Endothelial cell of umbilical vein (primary cell): ENCODE measurements at regions not wholly inside any gene's neighbourhood (a gene's known extent, or its start where the extent isn't known, plus 50 kb on each side); places are given as distances from the start of the nearest gene placed in this dataset.

Experiments
- BruUV-seq: library from RNA; stranded (reverse); fragments of 400-500 nt; replicated peaks from 2 replicates; lab custom pipeline; 2021; lab: Mats Ljungman, UMichigan
- CTCF ChIA-PET: fragments of 300-600, 350-600 bp; sonication (Branson Sonifier 250); formaldehyde crosslinking; loops from one replicate; lab custom pipeline; 2021; ENCODE audit warnings: antibody characterized with exemption, inconsistent platforms; lab: Charles Lee
- POLR2A ChIA-PET: fragments of 300-600, 350-600 bp; sonication (Branson Sonifier 250); formaldehyde crosslinking; loops from one replicate; lab custom pipeline; 2021; ENCODE audit warnings: antibody characterized with exemption, inconsistent platforms; lab: Charles Lee
- DNase-seq: peaks from one replicate; pipeline ENCODE4 v3.0.0-alpha.2; 2011; ENCODE audit warnings: low read depth, low spot score
- FAIRE-seq: peaks from 2 replicates; lab custom pipeline; 2011; peaks lifted over from hg19 to GRCh38; lab: Jason Lieb, UNC
- H2AFZ ChIP-seq: 2 replicates; pipeline ENCODE4 v1.6.0; 2012; ENCODE audit warnings: low read depth, low read length, control low read depth, inconsistent platforms
- H3K27ac ChIP-seq: 2 replicates; pipeline ENCODE4 v1.5.1; 2011; ENCODE audit warnings: low read depth, mild to moderate bottlenecking, control low read depth, low read length, moderate library complexity; ENCODE audit not compliant: insufficient read depth
- H3K27me3 ChIP-seq, 2 experiments: 2 replicates each; pipeline versions ENCODE4 v1.6.0 to v1.6.1; 2011; ENCODE audit warnings: low read length in 2 of 2, mixed read lengths in 1 of 2; ENCODE audit not compliant: control insufficient read depth in 2 of 2, insufficient read depth in 2 of 2
- H3K36me3 ChIP-seq, 2 experiments: 2 replicates in 1 of 2; 3 replicates in 1 of 2; pipeline ENCODE4 v1.5.1; 2011; ENCODE audit warnings: low read length in 2 of 2, mild to moderate bottlenecking in 1 of 2, moderate library complexity in 1 of 2; ENCODE audit not compliant: control insufficient read depth in 2 of 2, insufficient read depth in 2 of 2; ENCODE audit errors: extremely low read depth in 1 of 2
- H3K4me1 ChIP-seq: 3 replicates; pipeline ENCODE4 v1.5.1; 2011; ENCODE audit warnings: mild to moderate bottlenecking, low read length; ENCODE audit not compliant: control insufficient read depth, insufficient read depth; ENCODE audit errors: extremely low read depth
- H3K4me2 ChIP-seq: 2 replicates; pipeline ENCODE4 v1.6.1; 2011; ENCODE audit warnings: low read length, control low read depth, mixed read lengths; ENCODE audit not compliant: insufficient read depth
- H3K4me3 ChIP-seq, 3 experiments: fragments of 200-600 bp in 1 of 3; sonication (generic), shearing (Covaris generic) in 1 of 3; replicated peaks in 1 of 3; 2 replicates each; pipeline ENCODE4 v1.5.1; 2011 to 2016; ENCODE audit warnings: control low read depth in 3 of 3, low read length in 3 of 3, mild to moderate bottlenecking in 2 of 3, inconsistent platforms in 1 of 3, low read depth in 1 of 3, moderate library complexity in 1 of 3; ENCODE audit not compliant: insufficient read depth in 1 of 3
- H3K79me2 ChIP-seq: 2 replicates; pipeline ENCODE4 v1.6.0; 2012; ENCODE audit warnings: low read length, inconsistent platforms; ENCODE audit not compliant: control insufficient read depth, insufficient read depth
- H3K9ac ChIP-seq: replicated peaks from 2 replicates; pipeline ENCODE3; 2011; ENCODE audit warnings: low read length, control low read depth; ENCODE audit not compliant: insufficient read depth; ENCODE audit errors: extremely low read depth
- H3K9me1 ChIP-seq: replicated peaks from 3 replicates; pipeline ENCODE4 v1.6.0; 2011; ENCODE audit warnings: mild to moderate bottlenecking, low read length; ENCODE audit not compliant: control insufficient read depth, insufficient read depth; ENCODE audit errors: extremely low read depth
- H3K9me3 ChIP-seq: replicated peaks from 2 replicates; pipeline ENCODE4 v1.5.1; 2012; ENCODE audit warnings: low read length, inconsistent platforms; ENCODE audit not compliant: control insufficient read depth, insufficient read depth
- H4K20me1 ChIP-seq: replicated peaks from 2 replicates; pipeline ENCODE3; 2011; ENCODE audit warnings: mild to moderate bottlenecking, low read length; ENCODE audit not compliant: control insufficient read depth, insufficient read depth; ENCODE audit errors: extremely low read depth
- EZH2 ChIP-seq: IDR thresholded peaks from 2 replicates; pipeline ENCODE4 v1.6.1; 2012; ENCODE audit warnings: borderline replicate concordance, low read depth, mild to moderate bottlenecking, moderate library complexity, low read length, inconsistent platforms; ENCODE audit not compliant: severe bottlenecking
- FOS ChIP-seq: IDR thresholded peaks from 2 replicates; pipeline ENCODE4 v1.6.1; 2011; ENCODE audit warnings: mild to moderate bottlenecking, low read length, moderate library complexity, borderline replicate concordance; ENCODE audit not compliant: insufficient read depth
- GATA2 ChIP-seq: IDR thresholded peaks from 2 replicates; pipeline ENCODE4 v1.7.0; 2011; ENCODE audit warnings: low read depth, mild to moderate bottlenecking, moderate library complexity, mixed read lengths, low read length; ENCODE audit not compliant: insufficient read length, insufficient read depth
- JUN ChIP-seq: IDR thresholded peaks from 2 replicates; pipeline ENCODE4 v1.6.1; 2011; ENCODE audit warnings: borderline replicate concordance, low read depth; ENCODE audit not compliant: insufficient read length, insufficient read depth
- MYC ChIP-seq: IDR thresholded peaks from one replicate; pipeline ENCODE4 v1.6.1; 2011; ENCODE audit warnings: mild to moderate bottlenecking, low read depth, low read length
- POLR2A ChIP-seq: IDR thresholded peaks from 2 replicates; pipeline ENCODE4 v1.6.1; 2012; ENCODE audit warnings: low read depth, mild to moderate bottlenecking, control low read depth, low read length
- POLR2AphosphoS5 ChIP-seq: IDR thresholded peaks from 2 replicates; pipeline ENCODE4 v1.6.1; 2012; ENCODE audit warnings: low read depth, mild to moderate bottlenecking, control low read depth, low read length, moderate library complexity; ENCODE audit not compliant: insufficient read depth
- dilution Hi-C: fragments of 300-500 bp; cut with MboI; formaldehyde crosslinking; loops from one replicate; pipeline ENCODE4 v1.15.0; 2019; ENCODE audit warnings: low sequenced_read_pairs; ENCODE audit not compliant: extremely low pct_ligation_motif_present
- intact Hi-C: fragments of 100-400 bp; cut with micrococcal nuclease; formaldehyde crosslinking; loops from one replicate; pipeline ENCODE4 v1.10.0; 2022
- TF ChIP-seq, protein P1 (sequence below), 2 donors: IDR thresholded peaks; 1 replicate in 1 of 2; 2 replicates in 1 of 2; pipeline ENCODE4 v1.5.1; 2011; ENCODE audit warnings: low read length in 2 of 2, mild to moderate bottlenecking in 2 of 2, moderate library complexity in 2 of 2, control low read depth in 1 of 2, inconsistent platforms in 1 of 2, low read depth in 1 of 2; ENCODE audit not compliant: insufficient read depth in 1 of 2; ENCODE audit errors: extremely low read depth in 1 of 2
- TF ChIP-seq, protein P2 (sequence below): IDR thresholded peaks from 2 replicates; pipeline ENCODE4 v1.6.1; 2011; ENCODE audit not compliant: insufficient read depth, insufficient read length

DNA sequence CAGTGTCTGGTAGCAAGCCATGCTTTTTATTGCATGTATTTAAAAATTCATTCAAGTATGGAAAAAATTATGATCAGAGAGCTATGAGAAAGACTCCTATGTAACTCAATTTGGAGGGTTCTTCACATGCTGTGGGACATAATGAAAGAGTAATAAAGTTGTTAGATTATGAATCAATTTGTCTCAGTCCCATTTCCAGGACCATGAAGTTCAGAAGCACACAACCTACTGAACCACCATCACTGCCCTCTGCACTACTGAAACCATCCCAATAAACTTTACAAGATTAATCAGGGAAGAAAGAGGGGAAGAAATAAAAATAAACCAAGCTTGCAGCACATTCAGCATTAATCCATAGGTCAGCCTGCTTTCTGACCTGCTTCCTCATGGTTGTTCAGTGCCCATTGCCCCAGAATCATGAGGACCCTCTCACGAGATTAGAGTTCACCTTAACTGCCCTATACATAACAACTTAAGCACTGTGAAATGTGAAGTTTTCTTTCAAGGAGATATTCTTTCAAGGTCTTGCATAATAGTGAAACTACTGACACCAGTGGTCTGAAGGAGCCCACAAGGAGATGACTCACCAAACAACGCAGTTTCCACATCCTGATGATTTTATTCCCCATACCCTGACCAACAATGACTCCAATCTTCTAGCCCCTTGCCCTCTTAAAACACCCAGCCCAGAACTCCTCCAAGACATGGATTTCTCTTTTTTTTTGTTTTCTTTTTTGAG, 171.5 kb upstream of the ADCY1 start:
- POLR2A ChIA-PET, result no interaction called here
- no TSS peak for BruUV-seq
- Histone ChIP-seq H3K27ac (no peak overlapping the region), H3K27me3 (no peaks in the 10 kb centered on the region), H3K36me3 (no peaks in the 10 kb centered on the region), H3K4me2 (no peak overlapping the region), H3K9ac (no peak overlapping the region), H3K4me1 (no peaks in the 10 kb centered on the region), H3K9me3 (no peaks in the 10 kb centered on the region), H2AFZ (no peak overlapping the region), H3K9me1 (peaks cover 2% of the 10 kb centered on the region), H3K79me2 (no peaks in the 10 kb centered on the region), H4K20me1 (no peaks in the 10 kb centered on the region), H3K4me3 (no peak overlapping the region)
- CTCF ChIA-PET, result no interaction called here
- DNase-seq, result no peak
- intact Hi-C loops (no loop called here), dilution Hi-C loops (no loop called here)
- FAIRE-seq, result no peak
- TF ChIP-seq, protein P1, sequence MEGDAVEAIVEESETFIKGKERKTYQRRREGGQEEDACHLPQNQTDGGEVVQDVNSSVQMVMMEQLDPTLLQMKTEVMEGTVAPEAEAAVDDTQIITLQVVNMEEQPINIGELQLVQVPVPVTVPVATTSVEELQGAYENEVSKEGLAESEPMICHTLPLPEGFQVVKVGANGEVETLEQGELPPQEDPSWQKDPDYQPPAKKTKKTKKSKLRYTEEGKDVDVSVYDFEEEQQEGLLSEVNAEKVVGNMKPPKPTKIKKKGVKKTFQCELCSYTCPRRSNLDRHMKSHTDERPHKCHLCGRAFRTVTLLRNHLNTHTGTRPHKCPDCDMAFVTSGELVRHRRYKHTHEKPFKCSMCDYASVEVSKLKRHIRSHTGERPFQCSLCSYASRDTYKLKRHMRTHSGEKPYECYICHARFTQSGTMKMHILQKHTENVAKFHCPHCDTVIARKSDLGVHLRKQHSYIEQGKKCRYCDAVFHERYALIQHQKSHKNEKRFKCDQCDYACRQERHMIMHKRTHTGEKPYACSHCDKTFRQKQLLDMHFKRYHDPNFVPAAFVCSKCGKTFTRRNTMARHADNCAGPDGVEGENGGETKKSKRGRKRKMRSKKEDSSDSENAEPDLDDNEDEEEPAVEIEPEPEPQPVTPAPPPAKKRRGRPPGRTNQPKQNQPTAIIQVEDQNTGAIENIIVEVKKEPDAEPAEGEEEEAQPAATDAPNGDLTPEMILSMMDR (IDR thresholded peaks at IDR 0.05; ENCODE audit: extremely low read depth in 1 of 2, insufficient read depth in 1 of 2, low read depth in 1 of 2, low read length in 2 of 2), result no peak
- TF ChIP-seq FOS (no peak), MYC (no peak), GATA2 (no peak), EZH2 (no peak), JUN (no peak), POLR2A (no peak), POLR2AphosphoS5 (no peak)
- TF ChIP-seq, protein P2, sequence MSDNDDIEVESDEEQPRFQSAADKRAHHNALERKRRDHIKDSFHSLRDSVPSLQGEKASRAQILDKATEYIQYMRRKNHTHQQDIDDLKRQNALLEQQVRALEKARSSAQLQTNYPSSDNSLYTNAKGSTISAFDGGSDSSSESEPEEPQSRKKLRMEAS, result no peak
